Neutrophil (primary cell): ENCODE measurements at regions not wholly inside any gene's neighbourhood (a gene's known extent, or its start where the extent isn't known, plus 50 kb on each side); places are given as distances from the start of the nearest gene placed in this dataset.

Experiments
- H3K27ac ChIP-seq: fragments of 200-600 bp; sonication (generic); 2 replicates; pipeline ENCODE4 v1.5.1; 2016; ENCODE audit warnings: mild to moderate bottlenecking, moderate library complexity
- H3K27me3 ChIP-seq: fragments of 200-600 bp; sonication (generic); 2 replicates; pipeline ENCODE4 v1.6.0; 2016; ENCODE audit warnings: mild to moderate bottlenecking
- H3K36me3 ChIP-seq: fragments of 200-600 bp; sonication (generic); 2 replicates; pipeline ENCODE4 v1.5.1; 2017
- H3K4me1 ChIP-seq, 2 experiments: fragments of 200-600 bp in 1 of 2; sonication (generic) in 1 of 2; 1 replicate in 1 of 2; 2 replicates in 1 of 2; pipeline versions ENCODE4 v1.5.1 to v1.6.1; 2013 to 2016; ENCODE audit warnings: low read depth in 1 of 2, low read length in 1 of 2, mild to moderate bottlenecking in 1 of 2, moderate library complexity in 1 of 2; ENCODE audit not compliant: control insufficient read depth in 1 of 2, insufficient read depth in 1 of 2
- H3K4me3 ChIP-seq, 2 experiments: fragments of 200-600 bp in 1 of 2; sonication (generic) in 1 of 2; 1 replicate in 1 of 2; 2 replicates in 1 of 2; pipeline ENCODE4 v1.5.1; 2013 to 2016; ENCODE audit warnings: low read depth in 1 of 2, low read length in 1 of 2, mild to moderate bottlenecking in 1 of 2, moderate library complexity in 1 of 2
- H3K9me3 ChIP-seq: fragments of 200-600 bp; sonication (generic); 2 replicates; pipeline ENCODE4 v1.5.1; 2016
- TF ChIP-seq, protein P1 (sequence below): fragments of 200-600 bp; sonication (generic); IDR thresholded peaks from 2 replicates; pipeline ENCODE4 v1.5.1; 2016; ENCODE audit warnings: antibody characterized with exemption

DNA sequence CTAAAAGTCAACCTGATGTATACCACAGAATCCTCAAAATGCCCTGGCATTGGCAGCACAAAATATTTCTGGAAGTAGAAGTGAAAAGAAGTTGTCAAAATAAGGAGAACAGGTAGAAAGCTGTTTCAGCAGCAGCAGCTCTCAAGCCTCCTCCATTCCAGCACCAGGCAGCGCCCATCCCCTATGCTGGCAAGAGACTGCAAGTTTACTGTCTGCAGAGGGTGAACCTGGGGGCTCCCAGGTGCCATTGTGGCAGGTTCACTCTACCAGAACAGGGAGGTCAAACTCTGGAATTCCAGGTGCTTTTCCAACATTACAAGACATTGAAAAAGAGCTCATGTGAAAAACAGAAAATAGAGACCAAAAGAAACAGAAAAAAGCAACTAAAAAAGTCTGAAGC lies 128.8 kb upstream of the CTTNBP2NL start:
- no peaks in the 10 kb centered on the region for H3K27me3 ChIP-seq
- no peaks in the 10 kb centered on the region for H3K9me3 ChIP-seq
- H3K27ac ChIP-seq, result no peak overlapping the region
- no peaks in the 10 kb centered on the region for H3K4me1 ChIP-seq
- TF ChIP-seq, protein P1, sequence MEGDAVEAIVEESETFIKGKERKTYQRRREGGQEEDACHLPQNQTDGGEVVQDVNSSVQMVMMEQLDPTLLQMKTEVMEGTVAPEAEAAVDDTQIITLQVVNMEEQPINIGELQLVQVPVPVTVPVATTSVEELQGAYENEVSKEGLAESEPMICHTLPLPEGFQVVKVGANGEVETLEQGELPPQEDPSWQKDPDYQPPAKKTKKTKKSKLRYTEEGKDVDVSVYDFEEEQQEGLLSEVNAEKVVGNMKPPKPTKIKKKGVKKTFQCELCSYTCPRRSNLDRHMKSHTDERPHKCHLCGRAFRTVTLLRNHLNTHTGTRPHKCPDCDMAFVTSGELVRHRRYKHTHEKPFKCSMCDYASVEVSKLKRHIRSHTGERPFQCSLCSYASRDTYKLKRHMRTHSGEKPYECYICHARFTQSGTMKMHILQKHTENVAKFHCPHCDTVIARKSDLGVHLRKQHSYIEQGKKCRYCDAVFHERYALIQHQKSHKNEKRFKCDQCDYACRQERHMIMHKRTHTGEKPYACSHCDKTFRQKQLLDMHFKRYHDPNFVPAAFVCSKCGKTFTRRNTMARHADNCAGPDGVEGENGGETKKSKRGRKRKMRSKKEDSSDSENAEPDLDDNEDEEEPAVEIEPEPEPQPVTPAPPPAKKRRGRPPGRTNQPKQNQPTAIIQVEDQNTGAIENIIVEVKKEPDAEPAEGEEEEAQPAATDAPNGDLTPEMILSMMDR, result no peak
- H3K36me3 ChIP-seq, result no peaks in the 10 kb centered on the region
- no peak overlapping the region for H3K4me3 ChIP-seq

- Histone ChIP-seq H3K4me1 (no peaks in the 10 kb centered on the region), H3K27me3 (no peaks in the 10 kb centered on the region)
- TF ChIP-seq, protein P1, result no peak
These were observed 128.1 kb upstream of the CTTNBP2NL start for GRCh38 chr1:112267929-112268328.

GRCh38 chr1:112268408-112268807 lies 127.6 kb upstream of the CTTNBP2NL start:
- Histone ChIP-seq H3K4me3 (no peak overlapping the region), H3K9me3 (no peaks in the 10 kb centered on the region), H3K27me3 (no peaks in the 10 kb centered on the region), H3K4me1 (no peaks in the 10 kb centered on the region), H3K36me3 (no peaks in the 10 kb centered on the region), H3K27ac (no peak overlapping the region)
- TF ChIP-seq, protein P1, result no peak

More at GRCh38 chr1:112267929-112268328, 128.1 kb upstream of the CTTNBP2NL start:
- no peaks in the 10 kb centered on the region for H3K9me3 ChIP-seq
- H3K27ac ChIP-seq, result no peak overlapping the region
- no peaks in the 10 kb centered on the region for H3K36me3 ChIP-seq
- H3K4me3 ChIP-seq, result no peak overlapping the region

DNA sequence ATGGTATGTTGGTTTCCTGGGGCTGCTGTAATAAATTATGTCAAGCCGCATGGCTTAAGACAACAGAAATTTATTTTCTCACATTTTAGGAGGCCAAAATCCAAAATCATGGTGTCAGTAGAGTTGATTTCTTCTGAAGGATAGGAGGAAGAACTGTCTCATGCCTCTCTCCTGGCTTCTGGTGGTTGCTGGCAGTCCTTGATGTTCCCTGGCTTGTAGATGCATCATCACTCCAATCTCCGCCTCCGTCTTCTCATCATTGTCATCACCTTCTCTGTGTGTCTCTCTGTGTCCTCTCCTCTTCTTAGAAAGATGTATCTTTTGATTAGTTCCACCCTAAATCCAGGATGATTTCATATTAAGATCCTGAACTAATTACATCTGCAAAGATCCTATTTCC lies 124.7 kb upstream of the CTTNBP2NL start:
- Histone ChIP-seq H3K27me3 (no peaks in the 10 kb centered on the region), H3K27ac (no peak overlapping the region), H3K36me3 (no peaks in the 10 kb centered on the region), H3K9me3 (no peaks in the 10 kb centered on the region), H3K4me3 (no peak overlapping the region), H3K4me1 (no peaks in the 10 kb centered on the region)
- TF ChIP-seq, protein P1, result no peak

GRCh38 chr1:112272101-112272772 lies 123.8 kb upstream of the CTTNBP2NL start:
- H3K4me1 ChIP-seq, result no peaks in the 10 kb centered on the region
- no peak overlapping the region for H3K27ac ChIP-seq
- H3K27me3 ChIP-seq, result no peaks in the 10 kb centered on the region
- H3K9me3 ChIP-seq, result no peaks in the 10 kb centered on the region
- H3K4me3 ChIP-seq, result no peak overlapping the region
- no peaks in the 10 kb centered on the region for H3K36me3 ChIP-seq
- TF ChIP-seq, protein P1, result no peak
